Uterus (tissue), 3 donors: ENCODE measurements at regions not wholly inside any gene's neighbourhood (a gene's known extent, or its start where the extent isn't known, plus 50 kb on each side); places are given as distances from the start of the nearest gene placed in this dataset.

Experiments
- DNase-seq, 2 donors: peaks; one replicate each; pipeline ENCODE4 v3.0.0-alpha.2; 2019 to 2020
- H3K27ac ChIP-seq, 2 donors: fragments of 200-600 bp; sonication (generic); 1 replicate in 1 of 2; 2 replicates in 1 of 2; pipeline ENCODE4 v1.5.1; 2016 to 2018
- H3K27me3 ChIP-seq, 2 donors: fragments of 200-600 bp; sonication (generic); one replicate each; pipeline ENCODE4 v1.5.1; 2018 to 2019; ENCODE audit warnings: control low read depth in 1 of 2
- H3K36me3 ChIP-seq, 2 donors: fragments of 200-600 bp; sonication (generic); one replicate each; pipeline ENCODE4 v1.5.1; 2019; ENCODE audit warnings: control low read depth in 1 of 2
- H3K4me1 ChIP-seq, 2 donors: fragments of 200-600 bp; sonication (generic); one replicate each; pipeline ENCODE4 v1.5.1; 2018 to 2019; ENCODE audit warnings: control low read depth in 1 of 2
- H3K4me3 ChIP-seq, 2 donors: fragments of 200-600 bp; sonication (generic); 1 replicate in 1 of 2; 2 replicates in 1 of 2; pipeline ENCODE4 v1.5.1; 2018 to 2019; ENCODE audit warnings: mild to moderate bottlenecking in 1 of 2
- H3K9me3 ChIP-seq, 2 donors: fragments of 200-600 bp; sonication (generic); one replicate each; pipeline ENCODE4 v1.5.1; 2019; ENCODE audit warnings: control low read depth in 1 of 2
- POLR2A ChIP-seq, 2 donors: fragments of 450-650 bp; IDR thresholded peaks; one replicate each; pipeline ENCODE4 v1.6.1; 2016; ENCODE audit warnings: antibody characterized with exemption in 2 of 2, mild to moderate bottlenecking in 1 of 2, moderate library complexity in 1 of 2
- intact Hi-C: fragments of 100-400 bp; cut with DNase I; formaldehyde crosslinking; loops from one replicate; pipeline ENCODE4 v1.15.1; 2023; ENCODE audit warnings: low total_unique reads
- TF ChIP-seq, protein P1 (sequence below), 4 experiments: fragments of 200-600 bp in 2 of 4; fragments of 450-650 bp in 2 of 4; sonication (generic) in 2 of 4; IDR thresholded peaks; one replicate each; pipeline ENCODE4 v1.5.1; 2016 to 2019; ENCODE audit warnings: antibody characterized with exemption in 4 of 4, mild to moderate bottlenecking in 2 of 4, moderate library complexity in 1 of 4
- donor health status: DM: yes; HTN: yes; CAD: no.

DNA sequence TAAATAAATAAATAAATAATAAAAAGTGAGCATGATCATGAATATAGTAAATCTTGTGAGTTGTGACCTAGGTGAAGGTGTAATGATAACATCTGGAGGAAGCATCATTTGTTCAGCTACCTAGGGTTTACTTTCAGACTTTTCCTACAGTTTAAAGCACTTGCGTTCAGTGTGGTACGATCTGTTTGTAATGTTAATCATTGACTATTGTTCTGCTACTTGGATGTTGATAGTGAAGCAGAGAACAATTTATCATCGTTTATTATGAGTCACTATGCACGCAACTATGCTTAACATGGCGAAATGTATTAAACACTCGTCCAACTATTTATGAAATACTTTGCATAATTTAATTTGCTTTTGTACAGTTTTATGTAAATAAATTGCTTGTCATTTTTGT, 426.2 kb downstream of the PCDH7 start:
- intact Hi-C loops = no loop called here
- H3K9me3 ChIP-seq = no peaks in the 10 kb centered on the region

DNA sequence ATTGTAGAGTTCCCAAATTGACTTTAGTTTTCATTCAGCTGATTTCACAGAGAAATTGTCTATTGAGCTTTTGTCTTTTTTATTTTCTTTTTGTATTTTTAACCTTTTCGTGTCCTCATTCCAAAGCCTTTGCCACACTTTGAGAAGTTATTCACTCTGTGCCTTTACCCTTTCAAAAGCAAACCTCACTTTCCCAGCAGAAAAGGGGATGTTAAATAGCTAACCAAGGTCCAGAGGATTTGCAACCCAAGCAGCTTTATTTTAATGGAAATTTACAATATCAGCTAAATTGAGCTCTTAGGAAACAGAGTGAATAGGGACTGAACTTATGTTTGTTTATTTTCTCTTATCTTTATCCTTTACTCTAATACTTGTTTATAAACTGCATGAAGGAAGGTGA, 428.8 kb downstream of the PCDH7 start:
- Histone ChIP-seq H3K9me3 (no peaks in the 10 kb centered on the region), H3K4me1 (no peaks in the 10 kb centered on the region), H3K27me3 (no peaks in the 10 kb centered on the region), H3K27ac (no peak overlapping the region), H3K36me3 (no peaks in the 10 kb centered on the region), H3K4me3 (no peak overlapping the region)
- intact Hi-C loops = no loop called here
- TF ChIP-seq, protein P1, sequence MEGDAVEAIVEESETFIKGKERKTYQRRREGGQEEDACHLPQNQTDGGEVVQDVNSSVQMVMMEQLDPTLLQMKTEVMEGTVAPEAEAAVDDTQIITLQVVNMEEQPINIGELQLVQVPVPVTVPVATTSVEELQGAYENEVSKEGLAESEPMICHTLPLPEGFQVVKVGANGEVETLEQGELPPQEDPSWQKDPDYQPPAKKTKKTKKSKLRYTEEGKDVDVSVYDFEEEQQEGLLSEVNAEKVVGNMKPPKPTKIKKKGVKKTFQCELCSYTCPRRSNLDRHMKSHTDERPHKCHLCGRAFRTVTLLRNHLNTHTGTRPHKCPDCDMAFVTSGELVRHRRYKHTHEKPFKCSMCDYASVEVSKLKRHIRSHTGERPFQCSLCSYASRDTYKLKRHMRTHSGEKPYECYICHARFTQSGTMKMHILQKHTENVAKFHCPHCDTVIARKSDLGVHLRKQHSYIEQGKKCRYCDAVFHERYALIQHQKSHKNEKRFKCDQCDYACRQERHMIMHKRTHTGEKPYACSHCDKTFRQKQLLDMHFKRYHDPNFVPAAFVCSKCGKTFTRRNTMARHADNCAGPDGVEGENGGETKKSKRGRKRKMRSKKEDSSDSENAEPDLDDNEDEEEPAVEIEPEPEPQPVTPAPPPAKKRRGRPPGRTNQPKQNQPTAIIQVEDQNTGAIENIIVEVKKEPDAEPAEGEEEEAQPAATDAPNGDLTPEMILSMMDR (IDR thresholded peaks at IDR 0.05) = no peak
- no peak for TF ChIP-seq POLR2A (IDR thresholded peaks at IDR 0.05)
- DNase-seq = no peak

More for the DNA sequence above, 426.2 kb downstream of the PCDH7 start:
- no peak for TF ChIP-seq POLR2A (IDR thresholded peaks at IDR 0.05)
- TF ChIP-seq, protein P1 (IDR thresholded peaks at IDR 0.05) = no peak
- H3K36me3 ChIP-seq = no peaks in the 10 kb centered on the region
- no peaks in the 10 kb centered on the region for H3K27me3 ChIP-seq
- no peak overlapping the region for H3K4me3 ChIP-seq
- DNase-seq = no peak
- no peak overlapping the region for H3K27ac ChIP-seq
- no peaks in the 10 kb centered on the region for H3K4me1 ChIP-seq

DNA sequence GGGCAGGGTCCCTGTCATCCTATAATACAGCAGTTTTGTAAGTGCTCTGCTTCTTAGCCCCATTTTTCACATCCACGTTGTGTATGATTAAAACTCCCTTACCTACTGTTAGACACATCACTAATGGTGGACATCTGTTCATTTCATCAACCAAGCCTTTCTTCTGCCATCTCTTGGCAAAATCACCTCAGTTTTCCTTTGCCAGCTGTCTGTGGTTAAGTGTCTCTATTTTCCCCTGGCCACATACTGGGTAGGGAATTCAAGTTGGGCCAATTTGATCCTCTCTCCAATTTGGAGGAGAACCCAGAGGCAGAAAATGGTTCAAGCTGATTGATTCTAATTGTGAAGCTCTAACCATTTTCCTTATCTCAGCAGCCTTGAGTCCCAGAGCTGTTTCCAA, 436.1 kb downstream of the PCDH7 start:
- TF ChIP-seq, protein P1 (IDR thresholded peaks at IDR 0.05) = no peak
- TF ChIP-seq POLR2A (IDR thresholded peaks at IDR 0.05) = no peak
- Histone ChIP-seq H3K9me3 (no peaks in the 10 kb centered on the region), H3K4me1 (no peaks in the 10 kb centered on the region), H3K4me3 (no peak overlapping the region), H3K27me3 (no peaks in the 10 kb centered on the region), H3K36me3 (no peaks in the 10 kb centered on the region), H3K27ac (no peak overlapping the region)
- intact Hi-C loops = no loop called here
- DNase-seq = no peak

DNA sequence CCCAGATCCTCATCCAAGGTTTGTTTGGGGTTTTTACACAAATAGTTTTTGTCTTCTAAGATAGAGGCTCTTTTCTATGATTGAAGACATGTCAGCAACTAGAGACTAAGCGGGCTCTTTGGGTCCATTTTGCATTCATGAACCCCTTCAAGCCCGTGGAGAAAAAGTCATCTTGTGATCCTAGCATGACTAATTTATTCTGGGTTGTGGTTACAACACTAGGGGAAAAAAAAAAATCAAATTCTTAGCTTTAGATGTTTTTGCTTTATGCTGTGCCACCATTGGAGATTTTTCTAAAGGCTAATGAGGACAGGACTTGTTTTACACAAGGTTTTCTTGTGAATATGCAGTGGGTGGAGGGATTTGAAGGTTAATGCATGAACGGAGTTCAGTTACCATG, 440.0 kb downstream of the PCDH7 start:
- H3K4me1 ChIP-seq = no peaks in the 10 kb centered on the region
- intact Hi-C loops = no loop called here
- no peak for DNase-seq
- H3K4me3 ChIP-seq = no peak overlapping the region
- H3K9me3 ChIP-seq = no peaks in the 10 kb centered on the region
- H3K27me3 ChIP-seq = no peaks in the 10 kb centered on the region
- no peak overlapping the region for H3K27ac ChIP-seq
- no peak for TF ChIP-seq POLR2A (IDR thresholded peaks at IDR 0.05)
- TF ChIP-seq, protein P1 (IDR thresholded peaks at IDR 0.05) = no peak
- H3K36me3 ChIP-seq = no peaks in the 10 kb centered on the region

DNA sequence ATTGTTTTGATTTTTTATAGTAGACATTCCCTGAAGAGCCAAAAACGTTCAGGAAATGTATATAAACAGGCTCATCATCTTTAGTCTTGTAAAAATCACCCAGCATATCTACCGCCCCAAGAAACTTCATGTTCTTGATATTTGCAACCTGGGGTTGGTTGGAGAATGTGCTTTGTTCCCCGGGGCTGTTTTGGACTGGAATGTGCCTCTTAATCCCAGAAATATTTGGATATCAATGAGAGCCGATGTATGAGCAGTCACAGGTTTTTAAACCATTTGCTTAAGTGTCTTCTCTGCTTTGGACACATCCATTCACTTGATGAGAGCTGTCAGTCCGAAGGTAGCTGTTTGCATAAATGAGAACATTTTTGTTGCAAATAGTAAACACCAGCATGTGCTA, 449.7 kb downstream of the PCDH7 start:
- DNase-seq = no peak
- H3K36me3 ChIP-seq = no peaks in the 10 kb centered on the region
- H3K9me3 ChIP-seq = no peaks in the 10 kb centered on the region
- no peaks in the 10 kb centered on the region for H3K27me3 ChIP-seq
- no peak overlapping the region for H3K27ac ChIP-seq
- intact Hi-C loops = no loop called here
- H3K4me1 ChIP-seq = no peaks in the 10 kb centered on the region
- no peak overlapping the region for H3K4me3 ChIP-seq
- TF ChIP-seq, protein P1 (IDR thresholded peaks at IDR 0.05) = no peak
- TF ChIP-seq POLR2A (IDR thresholded peaks at IDR 0.05) = no peak
